Glutamatergic neuron (in vitro differentiated cells): ENCODE measurements at regions not wholly inside any gene's neighbourhood (a gene's known extent, or its start where the extent isn't known, plus 50 kb on each side); places are given as distances from the start of the nearest gene placed in this dataset.

Experiments
- DNase-seq: peaks from one replicate; pipeline ENCODE4 v3.0.0; 2022
- H3K27ac Mint-ChIP-seq: one replicate; pipeline ENCODE4 v1.8.0; 2020; ENCODE audit warnings: mild to moderate bottlenecking, mixed read lengths, inconsistent platforms; ENCODE audit not compliant: unreplicated experiment
- H3K27me3 Mint-ChIP-seq: one replicate; pipeline ENCODE4 v1.8.0; 2020; ENCODE audit warnings: mild to moderate bottlenecking, moderate library complexity, mixed read lengths, inconsistent platforms; ENCODE audit not compliant: unreplicated experiment
- H3K36me3 Mint-ChIP-seq: one replicate; pipeline ENCODE4 v1.8.0; 2020; ENCODE audit warnings: mild to moderate bottlenecking, mixed read lengths, inconsistent platforms; ENCODE audit not compliant: unreplicated experiment
- H3K4me1 Mint-ChIP-seq: one replicate; pipeline ENCODE4 v1.8.0; 2020; ENCODE audit warnings: mild to moderate bottlenecking, low read depth, mixed read lengths, inconsistent platforms; ENCODE audit not compliant: unreplicated experiment
- H3K4me3 Mint-ChIP-seq: one replicate; pipeline ENCODE4 v1.8.0; 2020; ENCODE audit warnings: mild to moderate bottlenecking, mixed read lengths, inconsistent platforms; ENCODE audit not compliant: unreplicated experiment
- H3K9me3 Mint-ChIP-seq: one replicate; pipeline ENCODE4 v1.8.0; 2020; ENCODE audit warnings: mild to moderate bottlenecking, moderate library complexity, mixed read lengths, inconsistent platforms; ENCODE audit not compliant: unreplicated experiment
- TF ChIP-seq, protein P1 (sequence below): fragments of 200-600 bp; sonication (generic); IDR thresholded peaks from one replicate; pipeline ENCODE4 v1.5.0; 2021; ENCODE audit not compliant: partially characterized antibody, unreplicated experiment

DNA sequence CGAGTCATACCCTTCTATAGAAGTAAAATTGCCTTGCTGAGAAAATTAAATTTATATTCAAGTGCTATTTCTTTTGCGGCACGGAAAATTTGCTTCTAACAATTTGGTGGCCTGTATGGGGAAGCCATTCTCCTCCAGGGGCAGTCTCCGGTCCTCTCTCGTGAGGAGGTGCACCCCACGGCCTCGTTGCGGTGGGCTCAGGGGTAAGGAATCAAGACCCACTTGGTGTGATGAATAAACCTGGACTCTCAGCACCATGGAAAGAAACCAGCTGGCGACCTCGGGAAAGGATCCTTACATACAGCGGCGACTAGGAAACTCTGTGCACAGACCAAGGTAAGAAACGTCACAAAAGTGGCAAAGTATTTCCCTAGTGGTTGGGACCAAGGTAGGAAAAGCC, 252.9 kb downstream of the DPY19L2 start:
- no peaks in the 10 kb centered on the region for H3K4me1 Mint-ChIP-seq
- peaks cover 9% of the 10 kb centered on the region for H3K36me3 Mint-ChIP-seq
- DNase-seq: no peak
- TF ChIP-seq, protein P1, sequence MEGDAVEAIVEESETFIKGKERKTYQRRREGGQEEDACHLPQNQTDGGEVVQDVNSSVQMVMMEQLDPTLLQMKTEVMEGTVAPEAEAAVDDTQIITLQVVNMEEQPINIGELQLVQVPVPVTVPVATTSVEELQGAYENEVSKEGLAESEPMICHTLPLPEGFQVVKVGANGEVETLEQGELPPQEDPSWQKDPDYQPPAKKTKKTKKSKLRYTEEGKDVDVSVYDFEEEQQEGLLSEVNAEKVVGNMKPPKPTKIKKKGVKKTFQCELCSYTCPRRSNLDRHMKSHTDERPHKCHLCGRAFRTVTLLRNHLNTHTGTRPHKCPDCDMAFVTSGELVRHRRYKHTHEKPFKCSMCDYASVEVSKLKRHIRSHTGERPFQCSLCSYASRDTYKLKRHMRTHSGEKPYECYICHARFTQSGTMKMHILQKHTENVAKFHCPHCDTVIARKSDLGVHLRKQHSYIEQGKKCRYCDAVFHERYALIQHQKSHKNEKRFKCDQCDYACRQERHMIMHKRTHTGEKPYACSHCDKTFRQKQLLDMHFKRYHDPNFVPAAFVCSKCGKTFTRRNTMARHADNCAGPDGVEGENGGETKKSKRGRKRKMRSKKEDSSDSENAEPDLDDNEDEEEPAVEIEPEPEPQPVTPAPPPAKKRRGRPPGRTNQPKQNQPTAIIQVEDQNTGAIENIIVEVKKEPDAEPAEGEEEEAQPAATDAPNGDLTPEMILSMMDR: no peak
- peaks cover 2% of the 10 kb centered on the region for H3K9me3 Mint-ChIP-seq
- no peak overlapping the region for H3K4me3 Mint-ChIP-seq
- no peaks in the 10 kb centered on the region for H3K27me3 Mint-ChIP-seq
- H3K27ac Mint-ChIP-seq: no peak overlapping the region

DNA sequence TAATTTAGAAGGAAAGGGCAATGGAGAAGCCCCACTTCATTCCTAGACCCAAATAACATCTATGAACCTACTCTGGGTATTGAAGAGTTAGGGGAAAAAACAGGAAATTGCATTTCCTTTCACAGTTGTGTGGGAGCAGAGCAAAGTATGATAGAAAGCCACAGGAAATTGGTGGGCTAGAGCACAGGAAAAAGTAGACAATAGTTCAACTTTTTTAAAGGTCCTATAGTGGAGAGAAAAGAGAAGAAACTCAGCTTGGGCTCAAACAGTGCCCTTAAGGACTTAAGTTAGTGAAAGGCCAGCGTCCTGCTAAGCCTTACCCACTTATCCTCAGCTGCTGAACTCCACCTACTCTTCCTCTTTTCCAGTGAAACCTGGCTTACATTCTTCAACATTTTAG, 258.1 kb downstream of the DPY19L2 start:
- Mint-ChIP-seq H3K27ac (no peak overlapping the region), H3K36me3 (peaks cover 4% of the 10 kb centered on the region), H3K9me3 (peaks cover 2% of the 10 kb centered on the region), H3K4me1 (no peaks in the 10 kb centered on the region), H3K4me3 (no peak overlapping the region), H3K27me3 (no peaks in the 10 kb centered on the region)
- no peak for DNase-seq
- TF ChIP-seq, protein P1: no peak

DNA sequence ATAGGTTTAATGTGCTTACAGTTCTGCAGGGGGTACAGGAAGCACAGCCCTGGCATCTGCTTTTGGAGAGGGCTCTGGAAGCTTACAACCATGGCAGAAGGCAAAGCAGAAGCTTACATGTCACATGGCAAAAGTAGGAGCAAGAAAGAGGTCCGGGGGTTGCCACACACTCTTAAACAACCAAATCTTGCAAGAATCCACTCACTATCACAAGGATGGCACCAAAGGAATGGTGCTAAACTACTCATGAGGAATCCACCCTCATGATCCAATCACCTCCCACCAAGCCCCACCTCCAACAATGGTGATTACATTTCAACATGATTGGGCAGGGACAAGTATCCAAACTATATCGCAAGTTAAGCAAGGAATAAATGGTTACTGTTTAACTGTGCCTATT, 255.8 kb upstream of the AVPR1A start:
- TF ChIP-seq, protein P1: no peak
- no peak for DNase-seq
- Mint-ChIP-seq H3K9me3 (no peaks in the 10 kb centered on the region), H3K36me3 (no peaks in the 10 kb centered on the region), H3K27ac (no peak overlapping the region), H3K27me3 (no peaks in the 10 kb centered on the region), H3K4me1 (no peaks in the 10 kb centered on the region), H3K4me3 (no peak overlapping the region)

DNA sequence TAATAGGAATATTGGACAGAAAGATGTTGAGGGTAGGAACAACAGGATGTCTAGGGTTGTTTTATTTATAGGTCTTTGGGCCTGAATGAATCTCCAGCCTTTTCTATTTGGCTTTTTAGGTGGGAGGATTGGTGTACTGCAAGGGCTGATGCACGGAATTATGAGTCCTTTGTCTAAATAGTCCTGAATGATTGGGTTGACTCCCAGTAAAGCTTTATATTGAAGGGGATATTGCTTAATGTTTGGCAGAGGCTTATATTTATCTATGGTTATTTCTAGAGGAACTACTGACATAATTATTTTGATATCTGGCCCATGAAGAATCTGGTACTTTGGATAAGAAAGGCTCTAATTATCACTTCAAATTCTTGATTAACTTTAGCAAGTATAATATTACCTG, 253.6 kb upstream of the AVPR1A start:
- TF ChIP-seq, protein P1: no peak
- Mint-ChIP-seq H3K27ac (no peak overlapping the region), H3K9me3 (no peaks in the 10 kb centered on the region), H3K4me1 (no peaks in the 10 kb centered on the region), H3K4me3 (no peak overlapping the region), H3K27me3 (no peaks in the 10 kb centered on the region), H3K36me3 (no peaks in the 10 kb centered on the region)
- DNase-seq: no peak

DNA sequence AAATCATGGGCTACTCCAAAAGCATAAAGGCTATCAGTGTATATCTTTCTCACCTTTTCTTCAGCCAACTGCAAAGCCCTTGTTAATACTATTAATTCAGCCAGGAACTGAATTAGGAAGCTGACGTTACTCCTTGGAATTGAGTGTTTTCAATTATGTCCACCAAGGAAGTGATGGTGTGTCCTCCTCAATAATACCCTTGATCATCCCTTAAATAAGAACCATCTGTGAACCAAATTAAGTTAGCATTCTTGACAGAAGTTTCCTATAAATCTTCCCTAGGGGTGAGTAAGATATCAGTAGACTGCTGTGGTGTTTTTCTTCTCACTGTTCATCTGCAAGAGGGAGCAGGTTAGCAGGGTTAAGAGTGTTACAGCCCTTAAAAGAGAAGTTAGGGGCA, 252.3 kb upstream of the AVPR1A start:
- no peak for DNase-seq
- Mint-ChIP-seq H3K27me3 (no peaks in the 10 kb centered on the region), H3K4me3 (no peak overlapping the region), H3K27ac (no peak overlapping the region), H3K36me3 (no peaks in the 10 kb centered on the region), H3K4me1 (no peaks in the 10 kb centered on the region), H3K9me3 (peaks cover 1% of the 10 kb centered on the region)
- TF ChIP-seq, protein P1: no peak
